GM10266 (cell line): ENCODE measurements at regions not wholly inside any gene's neighbourhood (a gene's known extent, or its start where the extent isn't known, plus 50 kb on each side); places are given as distances from the start of the nearest gene placed in this dataset.

Source experiments
- DNase-seq: peaks from one replicate; pipeline ENCODE4 v3.0.0; 2012; ENCODE audit errors: extremely low spot score
- CTCF ChIP-seq: IDR thresholded peaks from 2 replicates; pipeline ENCODE4 v1.5.1; 2012; ENCODE audit warnings: mild to moderate bottlenecking, low read depth; ENCODE audit not compliant: control insufficient read depth, insufficient read depth; ENCODE audit errors: missing control alignments

- no peak for DNase-seq
- TF ChIP-seq CTCF: no peak
Measured at GRCh38 chr13:61852116-61852619, 436.5 kb upstream of the PCDH20 start.

- no peak for TF ChIP-seq CTCF
- DNase-seq: no peak
Measured at GRCh38 chr13:61850794-61851193, 435.1 kb upstream of the PCDH20 start.

DNA sequence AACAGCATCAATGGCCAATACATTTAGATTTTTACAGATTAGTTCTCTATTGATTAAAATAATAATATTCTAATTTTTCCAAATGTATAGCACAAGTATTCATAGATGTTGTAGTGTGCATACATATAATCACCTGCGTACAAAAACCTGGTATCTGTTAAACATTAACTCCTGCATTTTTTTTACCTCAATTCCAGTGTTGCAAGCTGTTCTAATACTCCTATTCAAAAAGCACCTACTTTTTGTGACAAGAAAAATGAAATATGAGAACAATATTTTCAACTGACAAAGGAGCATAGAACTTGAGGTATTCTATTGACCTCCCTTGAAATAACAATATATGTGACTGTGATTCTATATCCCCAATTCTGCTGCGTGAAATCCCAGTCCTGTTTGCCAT, 422.9 kb upstream of the PCDH20 start:
- no peak for DNase-seq
- TF ChIP-seq CTCF: no peak

- TF ChIP-seq CTCF: no peak
Measured at GRCh38 chr13:61833228-61833627, 417.6 kb upstream of the PCDH20 start.

GRCh38 chr13:61831026-61831425, 415.4 kb upstream of the PCDH20 start:
- no peak for DNase-seq

More at GRCh38 chr13:61833228-61833627, 417.6 kb upstream of the PCDH20 start:
- no peak for DNase-seq

DNA sequence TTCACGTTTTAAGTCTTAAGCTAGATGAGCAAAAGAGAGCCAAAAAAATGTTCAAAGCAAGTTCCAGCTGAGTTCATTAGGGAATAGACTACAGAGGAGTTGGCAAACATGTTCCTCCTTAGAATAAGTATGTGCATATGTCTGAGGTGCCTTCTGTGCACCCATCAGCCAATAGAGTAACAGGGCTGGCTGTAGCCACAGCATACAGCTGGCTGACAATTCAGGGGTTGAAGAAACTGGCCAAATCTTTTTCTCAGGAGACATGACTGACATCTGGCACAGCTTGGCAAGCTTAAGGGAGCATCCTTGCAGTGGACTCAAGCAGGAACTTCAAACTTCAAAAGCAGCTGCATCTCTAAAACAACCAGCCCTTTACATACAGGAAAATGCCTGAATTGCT, 414.8 kb upstream of the PCDH20 start:
- no peak for TF ChIP-seq CTCF
- DNase-seq: no peak

More at GRCh38 chr13:61831026-61831425, 415.4 kb upstream of the PCDH20 start:
- no peak for TF ChIP-seq CTCF

DNA sequence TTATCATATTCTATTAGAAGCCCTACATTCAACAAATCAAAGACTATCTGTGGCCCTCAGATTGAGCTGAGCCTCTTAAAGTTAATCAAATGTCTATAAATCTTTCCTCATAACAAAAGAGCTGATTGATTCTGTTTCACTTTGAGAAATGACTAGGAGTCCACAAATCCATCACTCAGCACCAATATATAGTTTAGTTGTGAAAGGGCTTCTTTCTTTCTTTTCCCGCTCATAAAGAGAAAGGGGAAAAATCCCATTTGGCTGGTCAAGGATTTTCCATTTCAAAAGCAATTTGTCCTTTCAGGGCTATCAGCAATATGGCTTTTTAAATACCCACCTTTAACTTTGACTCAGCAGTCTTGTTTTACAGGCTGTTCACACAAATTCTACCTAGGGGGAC, 408.5 kb upstream of the PCDH20 start:
- TF ChIP-seq CTCF: no peak
- DNase-seq: no peak
